A673 (cell line): ENCODE measurements at regions not wholly inside any gene's neighbourhood (a gene's known extent, or its start where the extent isn't known, plus 50 kb on each side); places are given as distances from the start of the nearest gene placed in this dataset.

Source experiments
- BruUV-seq: library from RNA; stranded (reverse); fragments of 400-500 nt; replicated peaks from 2 replicates; lab custom pipeline; 2021; lab: Mats Ljungman, UMichigan
- CTCF ChIA-PET: fragments of 300-600 bp; sonication (Branson Sonifier 250); formaldehyde crosslinking; loops from one replicate; lab custom pipeline; 2022; ENCODE audit warnings: antibody characterized with exemption; lab: Charles Lee
- POLR2A ChIA-PET: fragments of 300-600 bp; sonication (Branson Sonifier 250); formaldehyde crosslinking; loops from one replicate; lab custom pipeline; 2022; ENCODE audit warnings: antibody characterized with exemption; ENCODE audit not compliant: low non-redundant PET; lab: Charles Lee
- DNase-seq: peaks from one replicate; pipeline ENCODE4 v3.0.0-alpha.2; 2015; ENCODE audit warnings: low spot score
- H3K27ac ChIP-seq: fragments of 200-600 bp; sonication (generic); 2 replicates; pipeline ENCODE4 v1.5.1; 2016; ENCODE audit warnings: mixed run types, low read depth, mild to moderate bottlenecking, mixed read lengths, antibody characterized with exemption, low read length; ENCODE audit not compliant: poor library complexity, severe bottlenecking
- H3K27me3 ChIP-seq: fragments of 200-600 bp; sonication (generic); replicated peaks from 2 replicates; pipeline ENCODE4 v1.6.1; 2017; ENCODE audit warnings: mixed run types, low read depth, mild to moderate bottlenecking, mixed read lengths, antibody characterized with exemption, low read length; ENCODE audit not compliant: insufficient read depth, poor library complexity
- H3K36me3 ChIP-seq: fragments of 200-600 bp; sonication (generic); 2 replicates; pipeline ENCODE4 v1.6.1; 2016; ENCODE audit warnings: mixed run types, mild to moderate bottlenecking, mixed read lengths, antibody characterized with exemption, low read length; ENCODE audit not compliant: insufficient read depth, poor library complexity, severe bottlenecking
- H3K4me1 ChIP-seq: fragments of 200-600 bp; sonication (generic); 2 replicates; pipeline ENCODE4 v1.6.1; 2017; ENCODE audit warnings: mixed run types, mild to moderate bottlenecking, mixed read lengths, antibody characterized with exemption, low read length; ENCODE audit not compliant: insufficient read depth, poor library complexity, severe bottlenecking
- H3K4me3 ChIP-seq: fragments of 200-600 bp; sonication (generic); 2 replicates; pipeline ENCODE4 v1.5.1; 2016; ENCODE audit warnings: low read depth, mixed run types, mild to moderate bottlenecking, mixed read lengths, low read length; ENCODE audit not compliant: poor library complexity, severe bottlenecking
- H3K9me3 ChIP-seq: fragments of 200-600 bp; sonication (generic); 2 replicates; pipeline ENCODE4 v1.6.1; 2016; ENCODE audit warnings: mixed run types, low read depth, mild to moderate bottlenecking, mixed read lengths, antibody characterized with exemption, low read length; ENCODE audit not compliant: poor library complexity, severe bottlenecking
- EZH2 ChIP-seq: fragments of 200-600 bp; sonication (generic); IDR thresholded peaks from 2 replicates; pipeline ENCODE4 v1.6.1; 2017; ENCODE audit warnings: borderline replicate concordance, low read depth, mild to moderate bottlenecking, mixed read lengths, antibody characterized with exemption, low read length; ENCODE audit not compliant: poor library complexity, severe bottlenecking
- intact Hi-C: fragments of 100-400 bp; cut with micrococcal nuclease; formaldehyde crosslinking; loops from one replicate; pipeline ENCODE4 v1.10.0; 2022; ENCODE audit not compliant: unreplicated experiment
- TF ChIP-seq, protein P1 (sequence below): fragments of 300-800, 200-600 bp; sonication (generic); conservative IDR thresholded peaks from 2 replicates; pipeline ENCODE4 v1.5.1; 2017; ENCODE audit warnings: low read depth, mild to moderate bottlenecking, antibody characterized with exemption, low read length, moderate library complexity, mixed read lengths

DNA sequence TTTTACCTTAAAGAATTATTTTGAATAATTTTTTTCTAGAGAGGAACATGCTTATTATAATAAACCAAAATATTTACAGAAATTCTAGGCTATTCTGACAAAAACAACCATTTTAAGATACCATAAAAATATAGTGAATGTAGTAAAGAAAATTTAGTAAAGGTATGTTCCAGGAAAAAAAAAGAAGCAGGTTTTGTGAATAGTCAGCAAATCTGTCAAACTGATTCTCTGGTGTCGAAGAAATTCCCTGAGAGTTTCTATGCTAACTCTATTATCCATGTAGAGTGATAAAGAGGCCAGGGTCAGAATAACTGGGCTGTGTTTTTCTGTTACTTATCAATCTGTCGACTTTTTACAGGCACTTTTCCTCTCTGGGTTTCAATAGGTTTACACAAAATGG is 459.2 kb downstream of the KIF4B start:
- DNase-seq = no peak
- intact Hi-C loops = no loop called here
- H3K4me3 ChIP-seq = no peak overlapping the region
- H3K27me3 ChIP-seq = peaks cover 3% of the 10 kb centered on the region
- TF ChIP-seq EZH2 = no peak
- TF ChIP-seq, protein P1, sequence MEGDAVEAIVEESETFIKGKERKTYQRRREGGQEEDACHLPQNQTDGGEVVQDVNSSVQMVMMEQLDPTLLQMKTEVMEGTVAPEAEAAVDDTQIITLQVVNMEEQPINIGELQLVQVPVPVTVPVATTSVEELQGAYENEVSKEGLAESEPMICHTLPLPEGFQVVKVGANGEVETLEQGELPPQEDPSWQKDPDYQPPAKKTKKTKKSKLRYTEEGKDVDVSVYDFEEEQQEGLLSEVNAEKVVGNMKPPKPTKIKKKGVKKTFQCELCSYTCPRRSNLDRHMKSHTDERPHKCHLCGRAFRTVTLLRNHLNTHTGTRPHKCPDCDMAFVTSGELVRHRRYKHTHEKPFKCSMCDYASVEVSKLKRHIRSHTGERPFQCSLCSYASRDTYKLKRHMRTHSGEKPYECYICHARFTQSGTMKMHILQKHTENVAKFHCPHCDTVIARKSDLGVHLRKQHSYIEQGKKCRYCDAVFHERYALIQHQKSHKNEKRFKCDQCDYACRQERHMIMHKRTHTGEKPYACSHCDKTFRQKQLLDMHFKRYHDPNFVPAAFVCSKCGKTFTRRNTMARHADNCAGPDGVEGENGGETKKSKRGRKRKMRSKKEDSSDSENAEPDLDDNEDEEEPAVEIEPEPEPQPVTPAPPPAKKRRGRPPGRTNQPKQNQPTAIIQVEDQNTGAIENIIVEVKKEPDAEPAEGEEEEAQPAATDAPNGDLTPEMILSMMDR = no peak
- H3K4me1 ChIP-seq = no peaks in the 10 kb centered on the region
- no peak overlapping the region for H3K27ac ChIP-seq
- ChIA-PET POLR2A (no interaction called here), CTCF (no interaction called here)
- H3K9me3 ChIP-seq = no peaks in the 10 kb centered on the region
- H3K36me3 ChIP-seq = no peaks in the 10 kb centered on the region
- no TSS peak for BruUV-seq

- intact Hi-C loops = no loop called here
- no peak for DNase-seq
- Histone ChIP-seq H3K27me3 (peaks cover 5% of the 10 kb centered on the region), H3K9me3 (no peaks in the 10 kb centered on the region), H3K4me3 (no peak overlapping the region), H3K36me3 (no peaks in the 10 kb centered on the region), H3K27ac (no peak overlapping the region), H3K4me1 (no peaks in the 10 kb centered on the region)
- CTCF ChIA-PET = no interaction called here
- TF ChIP-seq, protein P1 = no peak
- no peak for TF ChIP-seq EZH2
- POLR2A ChIA-PET = no interaction called here
- no TSS peak for BruUV-seq
Measured at GRCh38 chr5:155475318-155475717, 461.8 kb downstream of the KIF4B start.

DNA sequence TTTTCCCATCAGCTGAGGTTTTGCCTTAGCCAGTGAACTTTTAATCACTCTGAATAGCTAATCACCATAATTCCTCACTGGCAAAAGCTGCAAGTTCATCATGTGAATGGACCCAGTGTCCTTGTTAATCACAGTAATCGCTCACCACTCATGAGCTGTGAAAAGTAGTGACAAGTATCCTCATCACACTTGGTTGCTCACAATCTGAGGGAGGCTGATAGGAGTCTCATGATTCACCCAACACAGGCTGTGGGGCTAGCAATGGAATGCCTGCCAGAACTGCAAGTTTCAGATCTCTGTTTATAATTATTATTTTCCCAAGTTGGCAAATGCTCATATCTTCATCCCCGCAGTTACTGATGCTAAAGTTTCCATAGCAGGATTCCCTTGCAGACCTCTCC is 467.2 kb downstream of the KIF4B start:
- no peak overlapping the region for H3K27ac ChIP-seq
- no peaks in the 10 kb centered on the region for H3K9me3 ChIP-seq
- no peaks in the 10 kb centered on the region for H3K36me3 ChIP-seq
- no TSS peak for BruUV-seq
- no peak for DNase-seq
- intact Hi-C loops = no loop called here
- peaks cover 5% of the 10 kb centered on the region for H3K27me3 ChIP-seq
- no peak for TF ChIP-seq EZH2
- TF ChIP-seq, protein P1 = no peak
- ChIA-PET POLR2A (no interaction called here), CTCF (no interaction called here)
- H3K4me3 ChIP-seq = no peak overlapping the region
- H3K4me1 ChIP-seq = no peaks in the 10 kb centered on the region
